CD14-positive monocyte (primary cell): ENCODE measurements at regions not wholly inside any gene's neighbourhood (a gene's known extent, or its start where the extent isn't known, plus 50 kb on each side); places are given as distances from the start of the nearest gene placed in this dataset.

Experiments used
- DNase-seq, 3 donors: peaks; one replicate each; pipeline ENCODE4 v3.0.0-alpha.2; 2011 to 2022
- H2AFZ ChIP-seq: 2 replicates; pipeline ENCODE4 v1.6.0; 2012; ENCODE audit warnings: mild to moderate bottlenecking, low read depth, low read length, inconsistent platforms; ENCODE audit not compliant: insufficient read depth, poor library complexity, severe bottlenecking
- H3K27ac ChIP-seq, 2 donors: 1 replicate in 1 of 2; 2 replicates in 1 of 2; pipeline ENCODE4 v1.5.1; 2012 to 2013; ENCODE audit warnings: low read length in 2 of 2, control low read depth in 1 of 2, inconsistent platforms in 1 of 2, low read depth in 1 of 2, mild to moderate bottlenecking in 1 of 2
- H3K27me3 ChIP-seq, 2 donors: one replicate each; pipeline versions ENCODE4 v1.6.0 to v1.6.1; 2011 to 2013; ENCODE audit warnings: low read length in 2 of 2; ENCODE audit not compliant: control insufficient read depth in 2 of 2, insufficient read depth in 2 of 2
- H3K36me3 ChIP-seq, 2 donors: replicated peaks in 1 of 2; 1 replicate in 1 of 2; 2 replicates in 1 of 2; pipeline versions ENCODE4 v1.5.1 to v1.6.1; 2012 to 2013; ENCODE audit warnings: low read length in 2 of 2, control low read depth in 1 of 2, inconsistent platforms in 1 of 2, mild to moderate bottlenecking in 1 of 2; ENCODE audit not compliant: insufficient read depth in 2 of 2, control insufficient read depth in 1 of 2
- H3K4me1 ChIP-seq, 2 donors: 1 replicate in 1 of 2; 2 replicates in 1 of 2; pipeline versions ENCODE4 v1.5.1 to v1.6.1; 2012 to 2013; ENCODE audit warnings: low read length in 2 of 2, control low read depth in 1 of 2, inconsistent platforms in 1 of 2, mild to moderate bottlenecking in 1 of 2, moderate library complexity in 1 of 2; ENCODE audit not compliant: insufficient read depth in 2 of 2, control insufficient read depth in 1 of 2
- H3K4me2 ChIP-seq: replicated peaks from 2 replicates; pipeline ENCODE3; 2012; ENCODE audit warnings: low read length, moderate library complexity, mild to moderate bottlenecking; ENCODE audit not compliant: poor library complexity, severe bottlenecking; ENCODE audit errors: extremely low read depth
- H3K4me3 ChIP-seq, 3 experiments: fragments of 200-600 bp in 1 of 3; sonication (generic) in 1 of 3; replicated peaks in 1 of 3; 1 replicate in 2 of 3; 2 replicates in 1 of 3; pipeline ENCODE4 v1.5.1; 2011 to 2013; ENCODE audit warnings: low read length in 3 of 3, mild to moderate bottlenecking in 3 of 3, control low read depth in 2 of 3, low read depth in 2 of 3, inconsistent platforms in 1 of 3, moderate library complexity in 1 of 3
- H3K79me2 ChIP-seq: 2 replicates; pipeline ENCODE4 v1.6.0; 2012; ENCODE audit warnings: mild to moderate bottlenecking, control low read depth, inconsistent platforms, low read length, moderate library complexity; ENCODE audit not compliant: insufficient read depth
- H3K9ac ChIP-seq: 2 replicates; pipeline ENCODE4 v1.6.0; 2017; ENCODE audit warnings: low read length, mild to moderate bottlenecking; ENCODE audit not compliant: insufficient read depth, poor library complexity, severe bottlenecking
- H3K9me3 ChIP-seq, 2 donors: replicated peaks in 1 of 2; 1 replicate in 1 of 2; 2 replicates in 1 of 2; pipeline versions ENCODE4 v1.5.1 to v1.6.1; 2012 to 2013; ENCODE audit warnings: low read length in 2 of 2, control low read depth in 1 of 2; ENCODE audit not compliant: control insufficient read depth in 1 of 2, insufficient read depth in 1 of 2
- H4K20me1 ChIP-seq: 2 replicates; pipeline ENCODE4 v1.6.0; 2012; ENCODE audit warnings: mild to moderate bottlenecking, low read length, control low read depth, moderate library complexity; ENCODE audit not compliant: insufficient read depth
- H3K27ac Mint-ChIP-seq, 7 donors: one replicate each; pipeline ENCODE4 v1.8.0; 2020; ENCODE audit warnings: mild to moderate bottlenecking in 7 of 7, mixed read lengths in 7 of 7, moderate library complexity in 6 of 7, inconsistent platforms in 2 of 7
- H3K27me3 Mint-ChIP-seq, 3 donors: one replicate each; pipeline ENCODE4 v1.8.0; 2021 to 2022; ENCODE audit warnings: low read depth in 3 of 3, mild to moderate bottlenecking in 3 of 3, mixed read lengths in 3 of 3, moderate library complexity in 3 of 3, inconsistent platforms in 1 of 3
- H3K36me3 Mint-ChIP-seq, 2 donors: one replicate each; pipeline ENCODE4 v1.8.0; 2020; ENCODE audit warnings: mixed read lengths in 2 of 2, inconsistent platforms in 1 of 2, mild to moderate bottlenecking in 1 of 2
- H3K4me1 Mint-ChIP-seq: one replicate; pipeline ENCODE4 v1.8.0; 2020; ENCODE audit warnings: mild to moderate bottlenecking, mixed read lengths
- H3K4me3 Mint-ChIP-seq, 2 donors: one replicate each; pipeline ENCODE4 v1.8.0; 2020; ENCODE audit warnings: mild to moderate bottlenecking in 2 of 2, mixed read lengths in 2 of 2, moderate library complexity in 1 of 2
- H3K9me3 Mint-ChIP-seq, 7 donors: one replicate each; pipeline ENCODE4 v1.8.0; 2020 to 2022; ENCODE audit warnings: mixed read lengths in 7 of 7, mild to moderate bottlenecking in 6 of 7, moderate library complexity in 6 of 7, inconsistent platforms in 2 of 7
- CTCF ChIP-seq: fragments of 200-600 bp; IDR thresholded peaks from one replicate; pipeline ENCODE4 v1.8.0; 2022; ENCODE audit warnings: antibody characterized with exemption, mild to moderate bottlenecking
- WGBS: methylation state at CpG from one replicate; pipeline ENCODE4 v1.1.5; 2013; ENCODE audit warnings: missing lambda C conversion rate; ENCODE audit not compliant: insufficient coverage; 5-methylcytosine and 5-hydroxymethylcytosine counted together
- intact Hi-C, 2 donors: fragments of 100-400 bp; cut with micrococcal nuclease; formaldehyde crosslinking; loops; one replicate each; pipeline versions ENCODE4 v1.15.0 to v1.15.1; 2023

GRCh38 chr17:14019186-14019956 is 49.9 kb upstream of the COX10 start:
- Histone ChIP-seq H3K4me1 (no peaks in the 10 kb centered on the region), H2AFZ (no peak overlapping the region), H3K4me3 (no peak overlapping the region), H4K20me1 (no peaks in the 10 kb centered on the region), H3K36me3 (no peaks in the 10 kb centered on the region), H3K27me3 (no peaks in the 10 kb centered on the region), H3K79me2 (no peaks in the 10 kb centered on the region), H3K9me3 (no peaks in the 10 kb centered on the region), H3K27ac (no peak overlapping the region), H3K4me2 (no peak overlapping the region), H3K9ac (no peak overlapping the region)
- Mint-ChIP-seq H3K4me1 (no peaks in the 10 kb centered on the region), H3K9me3 (peaks cover 0 to 3% (median 0%) of the 10 kb centered on the region in 7 donors), H3K27me3 (peaks cover 0 to 3% (median 2%) of the 10 kb centered on the region in 3 donors), H3K27ac (no peak overlapping the region), H3K4me3 (no peak overlapping the region), H3K36me3 (peaks cover 0 to 2% of the 10 kb centered on the region in 2 donors)
- no peak for DNase-seq
- 29% methylated on average over 1 of the region's 9 CpGs for WGBS
- intact Hi-C loops, result no loop called here
- TF ChIP-seq CTCF, result no peak
